Mesodermal cell (in vitro differentiated cells): ENCODE measurements at regions not wholly inside any gene's neighbourhood (a gene's known extent, or its start where the extent isn't known, plus 50 kb on each side); places are given as distances from the start of the nearest gene placed in this dataset.
A peak's percentile ranks its signal among the peaks of the same experiment; 100 is the strongest.

Experiments
- H3K27ac ChIP-seq: 2 replicates; pipeline ENCODE4 v1.7.0; 2013; ENCODE audit warnings: mild to moderate bottlenecking, low read depth, low read length, moderate library complexity; ENCODE audit not compliant: severe bottlenecking
- H3K36me3 ChIP-seq: 2 replicates; pipeline ENCODE4 v1.7.1; 2013; ENCODE audit warnings: mild to moderate bottlenecking, low read length, moderate library complexity; ENCODE audit not compliant: control insufficient read depth, insufficient read depth
- H3K4me1 ChIP-seq: one replicate; pipeline ENCODE4 v1.7.1; 2013; ENCODE audit warnings: mild to moderate bottlenecking, low read length; ENCODE audit not compliant: insufficient read depth, control insufficient read depth, poor library complexity, severe bottlenecking
- H3K4me3 ChIP-seq: 2 replicates; pipeline ENCODE4 v1.7.0; 2013; ENCODE audit warnings: low read length, control low read depth, mild to moderate bottlenecking; ENCODE audit not compliant: insufficient read depth, poor library complexity, severe bottlenecking; ENCODE audit errors: extremely low read depth
- H3K9me3 ChIP-seq: 2 replicates; pipeline ENCODE4 v1.7.1; 2013; ENCODE audit warnings: mild to moderate bottlenecking, low read length, moderate library complexity; ENCODE audit not compliant: control insufficient read depth
- WGBS, 2 experiments: methylation state at CpG; one replicate each; pipeline ENCODE4 v1.1.5; 2013; ENCODE audit warnings: missing lambda C conversion rate in 2 of 2; ENCODE audit not compliant: insufficient coverage in 2 of 2; 5-methylcytosine and 5-hydroxymethylcytosine counted together

GRCh38 chr3:39748763-39749162 lies 60.6 kb upstream of the MYRIP start:
- peaks cover 17% of the 10 kb centered on the region for H3K4me1 ChIP-seq
- no peaks in the 10 kb centered on the region for H3K36me3 ChIP-seq
- H3K9me3 ChIP-seq, result no peaks in the 10 kb centered on the region
- 100% methylated on average over 1 of the region's 2 CpGs for WGBS, 2 experiments
- no peak overlapping the region for H3K4me3 ChIP-seq
- H3K27ac ChIP-seq, result no peak overlapping the region

- WGBS, 2 experiments, result 70 to 80% methylated on average over 2 of the region's 4 CpGs
- Histone ChIP-seq H3K9me3 (no peaks in the 10 kb centered on the region), H3K27ac (no peak overlapping the region), H3K4me3 (no peak overlapping the region), H3K36me3 (no peaks in the 10 kb centered on the region), H3K4me1 (peaks cover 19% of the 10 kb centered on the region)
Observed at GRCh38 chr3:39750712-39751111, 58.7 kb upstream of the MYRIP start.

GRCh38 chr3:39751286-39751685 lies 58.1 kb upstream of the MYRIP start:
- peaks cover 19% of the 10 kb centered on the region for H3K4me1 ChIP-seq
- no peak overlapping the region for H3K27ac ChIP-seq
- H3K4me3 ChIP-seq, result no peak overlapping the region
- H3K36me3 ChIP-seq, result no peaks in the 10 kb centered on the region
- no peaks in the 10 kb centered on the region for H3K9me3 ChIP-seq
- 86 to 100% methylated on average over 1 of the region's 1 CpG for WGBS, 2 experiments

DNA sequence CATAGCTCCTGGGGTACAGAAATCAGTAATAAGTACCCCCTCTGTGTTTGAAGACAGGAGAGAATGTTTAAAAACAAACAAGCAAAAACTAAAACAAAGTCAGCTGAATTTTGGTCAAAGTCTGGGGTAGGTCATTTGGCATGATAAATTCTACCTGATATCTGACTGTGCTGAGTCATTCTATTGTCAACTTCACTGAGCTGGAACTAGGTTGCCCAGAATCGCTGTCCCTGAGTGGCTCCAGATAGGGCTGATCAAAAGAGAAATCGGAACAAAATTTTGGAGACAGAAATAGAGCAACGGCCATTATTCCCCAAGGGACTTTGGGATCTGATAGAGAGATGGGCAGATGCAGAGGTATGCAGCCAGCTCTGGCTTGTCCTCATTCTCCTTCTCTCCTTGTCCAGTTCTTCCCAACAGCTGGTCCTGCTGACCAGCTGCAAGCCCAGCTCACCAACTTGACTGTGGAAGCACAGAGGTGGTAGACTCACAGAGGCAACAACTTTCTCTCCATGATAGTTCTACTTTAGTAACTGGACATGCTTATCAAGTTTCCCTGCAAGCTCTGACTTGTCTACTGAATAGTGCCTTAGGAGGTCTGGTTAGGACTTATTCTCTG lies 57.3 kb upstream of the MYRIP start:
- WGBS, 2 experiments, result 92 to 96% methylated on average over 1 to 3 of the region's 3 CpGs
- no peak overlapping the region for H3K4me3 ChIP-seq
- peaks cover 19% of the 10 kb centered on the region for H3K4me1 ChIP-seq
- no peaks in the 10 kb centered on the region for H3K36me3 ChIP-seq
- H3K9me3 ChIP-seq, result peaks cover 5% of the 10 kb centered on the region
- peak overlapping the region; percentile 50 for H3K27ac ChIP-seq

DNA sequence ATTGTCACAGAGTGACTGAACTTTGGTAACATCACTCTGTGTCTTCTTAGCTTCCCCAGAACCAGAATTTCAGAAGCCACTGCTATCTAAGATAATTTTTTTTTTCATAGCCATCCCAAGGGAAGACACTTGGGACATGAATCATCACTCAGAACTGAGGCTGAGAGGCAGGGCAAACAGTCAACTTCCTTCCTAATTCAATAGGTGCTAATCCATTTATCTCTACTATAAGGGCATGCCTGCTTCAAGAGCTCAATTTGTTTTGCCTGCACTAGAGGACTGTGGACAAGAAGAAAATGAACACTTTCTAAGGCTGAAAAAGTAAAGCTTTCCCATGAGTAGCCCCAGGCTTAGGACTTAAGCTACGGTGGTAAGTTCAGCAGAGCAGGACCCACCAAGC lies 56.7 kb upstream of the MYRIP start:
- peak overlapping the region; percentile 20 for H3K27ac ChIP-seq

DNA sequence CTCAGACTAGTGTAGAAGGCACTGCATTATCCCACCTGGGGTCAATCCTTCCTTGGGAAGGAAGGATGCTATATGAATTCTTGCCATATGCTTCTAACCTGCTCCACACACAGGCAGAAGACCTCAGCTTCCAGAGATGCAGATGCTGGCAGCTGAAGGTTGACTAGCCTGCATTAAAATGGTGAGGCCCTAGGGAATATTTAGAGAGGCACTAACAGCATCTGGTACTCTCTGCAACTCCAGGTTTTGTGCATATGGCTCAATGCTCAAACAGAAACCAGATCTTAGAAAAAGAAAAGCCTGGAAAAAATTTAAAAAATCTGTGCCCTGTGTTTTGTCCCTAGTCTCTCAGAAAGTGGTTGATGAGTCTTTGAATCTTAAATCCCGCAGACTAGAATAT lies 56.0 kb upstream of the MYRIP start:
- peaks cover 5% of the 10 kb centered on the region for H3K9me3 ChIP-seq
- H3K4me1 ChIP-seq, result peaks cover 19% of the 10 kb centered on the region
- H3K27ac ChIP-seq, result no peak overlapping the region
- no peaks in the 10 kb centered on the region for H3K36me3 ChIP-seq
- WGBS, 2 experiments, result no CpG with 5 or more reads among the region's 1 CpG
- no peak overlapping the region for H3K4me3 ChIP-seq

More for the DNA sequence above, 56.7 kb upstream of the MYRIP start:
- Histone ChIP-seq H3K4me3 (no peak overlapping the region), H3K36me3 (no peaks in the 10 kb centered on the region), H3K9me3 (peaks cover 5% of the 10 kb centered on the region), H3K4me1 (peaks cover 19% of the 10 kb centered on the region)
- 82 to 100% methylated on average over 1 of the region's 1 CpG for WGBS, 2 experiments

- no peaks in the 10 kb centered on the region for H3K36me3 ChIP-seq
- WGBS, 2 experiments, result 78 to 80% methylated on average over 1 of the region's 3 CpGs
- H3K4me1 ChIP-seq, result peaks cover 19% of the 10 kb centered on the region
- no peak overlapping the region for H3K4me3 ChIP-seq
- peaks cover 5% of the 10 kb centered on the region for H3K9me3 ChIP-seq
- H3K27ac ChIP-seq, result no peak overlapping the region
Observed at GRCh38 chr3:39754549-39754948, 54.9 kb upstream of the MYRIP start.

GRCh38 chr3:39755100-39755499 lies 54.3 kb upstream of the MYRIP start:
- Histone ChIP-seq H3K9me3 (peaks cover 5% of the 10 kb centered on the region), H3K27ac (no peak overlapping the region), H3K36me3 (no peaks in the 10 kb centered on the region), H3K4me3 (no peak overlapping the region), H3K4me1 (peaks cover 19% of the 10 kb centered on the region)
- no CpG with 5 or more reads among the region's 1 CpG for WGBS, 2 experiments

- no peaks in the 10 kb centered on the region for H3K36me3 ChIP-seq
- H3K9me3 ChIP-seq, result peaks cover 5% of the 10 kb centered on the region
- 83 to 100% methylated on average over 1 to 2 of the region's 2 CpGs for WGBS, 2 experiments
- H3K27ac ChIP-seq, result no peak overlapping the region
- peaks cover 12% of the 10 kb centered on the region for H3K4me1 ChIP-seq
- H3K4me3 ChIP-seq, result no peak overlapping the region
Observed at GRCh38 chr3:39757307-39757706, 52.1 kb upstream of the MYRIP start.
